Type B pancreatic cell (in vitro differentiated cells): ENCODE measurements at regions not wholly inside any gene's neighbourhood (a gene's known extent, or its start where the extent isn't known, plus 50 kb on each side); places are given as distances from the start of the nearest gene placed in this dataset.
"Not testable (repeated sequence)": the region's sequence is repeated elsewhere in the genome, so short reads cannot be mapped to it uniquely, and the experiment has no call there.

Experiments used
- DNase-seq: peaks from one replicate; pipeline ENCODE4 v3.0.0; 2021; ENCODE audit warnings: mixed read lengths; ENCODE audit not compliant: unreplicated experiment; ENCODE audit errors: extremely low spot score
- H3K27ac Mint-ChIP-seq: 2 replicates; pipeline ENCODE4 v1.8.0; 2021; ENCODE audit warnings: mild to moderate bottlenecking, mixed read lengths
- H3K27me3 Mint-ChIP-seq: 2 replicates; pipeline ENCODE4 v1.8.0; 2021; ENCODE audit warnings: mixed read lengths
- H3K36me3 Mint-ChIP-seq: 2 replicates; pipeline ENCODE4 v1.8.0; 2021; ENCODE audit warnings: mixed read lengths
- H3K4me1 Mint-ChIP-seq: one replicate; pipeline ENCODE4 v1.8.0; 2021; ENCODE audit warnings: mixed read lengths; ENCODE audit not compliant: unreplicated experiment
- H3K4me3 Mint-ChIP-seq: 2 replicates; pipeline ENCODE4 v1.8.0; 2021; ENCODE audit warnings: mild to moderate bottlenecking, mixed read lengths
- H3K9me3 Mint-ChIP-seq: 2 replicates; pipeline ENCODE4 v1.8.0; 2021; ENCODE audit warnings: mixed read lengths
- TF ChIP-seq, protein P1 (sequence below): fragments of 200-600 bp; sonication (generic); conservative IDR thresholded peaks from 2 replicates; pipeline ENCODE4 v1.5.0; 2021; ENCODE audit warnings: antibody characterized with exemption, mild to moderate bottlenecking

DNA sequence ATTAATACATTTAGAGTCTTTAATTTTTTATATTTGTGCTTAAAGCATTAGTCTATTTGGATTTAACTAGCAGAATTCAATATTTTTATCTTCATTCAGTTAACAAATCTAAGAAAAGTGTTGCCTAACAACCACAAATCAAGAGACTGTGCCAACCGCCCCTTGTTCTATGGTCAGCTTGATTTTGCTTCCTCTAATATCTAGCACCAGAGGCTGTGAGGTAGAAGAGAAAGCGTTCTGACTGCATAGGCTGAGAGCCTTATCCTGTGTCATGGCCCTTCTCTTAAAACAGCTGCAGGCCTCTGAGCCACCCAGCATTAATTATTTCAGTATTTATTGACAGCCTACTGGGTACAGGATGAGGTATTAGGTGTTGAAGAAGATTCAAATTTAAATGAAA is 693.0 kb upstream of the CDH6 start:
- Mint-ChIP-seq H3K4me3 (no peak overlapping the region), H3K4me1 (peaks cover 9% of the 10 kb centered on the region), H3K36me3 (no peaks in the 10 kb centered on the region), H3K27ac (no peak overlapping the region), H3K9me3 (no peaks in the 10 kb centered on the region), H3K27me3 (no peaks in the 10 kb centered on the region)
- DNase-seq = no peak
- TF ChIP-seq, protein P1, sequence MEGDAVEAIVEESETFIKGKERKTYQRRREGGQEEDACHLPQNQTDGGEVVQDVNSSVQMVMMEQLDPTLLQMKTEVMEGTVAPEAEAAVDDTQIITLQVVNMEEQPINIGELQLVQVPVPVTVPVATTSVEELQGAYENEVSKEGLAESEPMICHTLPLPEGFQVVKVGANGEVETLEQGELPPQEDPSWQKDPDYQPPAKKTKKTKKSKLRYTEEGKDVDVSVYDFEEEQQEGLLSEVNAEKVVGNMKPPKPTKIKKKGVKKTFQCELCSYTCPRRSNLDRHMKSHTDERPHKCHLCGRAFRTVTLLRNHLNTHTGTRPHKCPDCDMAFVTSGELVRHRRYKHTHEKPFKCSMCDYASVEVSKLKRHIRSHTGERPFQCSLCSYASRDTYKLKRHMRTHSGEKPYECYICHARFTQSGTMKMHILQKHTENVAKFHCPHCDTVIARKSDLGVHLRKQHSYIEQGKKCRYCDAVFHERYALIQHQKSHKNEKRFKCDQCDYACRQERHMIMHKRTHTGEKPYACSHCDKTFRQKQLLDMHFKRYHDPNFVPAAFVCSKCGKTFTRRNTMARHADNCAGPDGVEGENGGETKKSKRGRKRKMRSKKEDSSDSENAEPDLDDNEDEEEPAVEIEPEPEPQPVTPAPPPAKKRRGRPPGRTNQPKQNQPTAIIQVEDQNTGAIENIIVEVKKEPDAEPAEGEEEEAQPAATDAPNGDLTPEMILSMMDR = no peak

DNA sequence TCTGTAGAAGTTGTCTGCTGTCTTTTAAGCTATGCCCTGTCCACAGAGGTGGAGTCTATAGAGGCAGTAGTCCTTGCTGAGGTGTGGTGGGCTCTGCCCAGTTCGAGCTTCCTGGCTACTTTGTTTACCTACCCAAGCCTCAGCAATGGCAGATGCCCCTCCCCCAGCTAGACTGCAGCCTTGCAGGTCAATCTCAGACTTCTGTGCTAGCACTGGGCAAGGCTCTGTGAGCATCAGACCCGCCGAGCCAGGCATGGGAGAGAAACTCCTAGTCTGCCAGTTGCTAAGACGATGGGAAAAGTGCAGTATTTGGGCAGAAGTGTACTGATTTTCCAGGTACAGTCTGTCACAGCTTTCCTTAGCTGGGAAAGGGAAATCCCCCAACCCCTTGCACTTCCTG is 694.1 kb upstream of the CDH6 start:
- Mint-ChIP-seq H3K9me3 (no peaks in the 10 kb centered on the region), H3K27me3 (no peaks in the 10 kb centered on the region), H3K36me3 (no peaks in the 10 kb centered on the region), H3K4me3 (no peak overlapping the region), H3K27ac (no peak overlapping the region), H3K4me1 (no peaks in the 10 kb centered on the region)
- no peak for DNase-seq
- TF ChIP-seq, protein P1 = no peak

DNA sequence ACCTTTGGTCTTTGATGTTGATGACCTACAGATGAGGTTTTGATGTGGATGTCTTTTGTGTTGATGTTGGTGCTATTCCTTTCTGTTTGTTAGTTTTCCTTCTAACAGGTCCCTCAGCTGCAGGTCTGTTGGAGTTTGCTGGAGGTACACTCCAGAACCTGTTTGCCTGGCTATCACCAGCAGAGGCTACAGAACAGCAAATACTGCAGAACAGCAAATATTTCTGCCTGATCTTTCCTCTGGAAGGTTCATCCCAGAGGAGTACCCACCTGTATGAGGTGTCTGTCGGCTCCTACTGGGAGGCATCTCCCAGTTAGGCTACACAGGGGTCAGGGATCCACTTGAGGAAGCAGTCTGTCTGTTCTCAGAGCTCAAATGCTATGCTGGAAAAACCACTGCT is 694.5 kb upstream of the CDH6 start:
- Mint-ChIP-seq H3K4me3 (no peak overlapping the region), H3K9me3 (no peaks in the 10 kb centered on the region), H3K36me3 (no peaks in the 10 kb centered on the region), H3K27me3 (no peaks in the 10 kb centered on the region), H3K27ac (no peak overlapping the region), H3K4me1 (no peaks in the 10 kb centered on the region)
- TF ChIP-seq, protein P1 = no peak
- DNase-seq = no peak

DNA sequence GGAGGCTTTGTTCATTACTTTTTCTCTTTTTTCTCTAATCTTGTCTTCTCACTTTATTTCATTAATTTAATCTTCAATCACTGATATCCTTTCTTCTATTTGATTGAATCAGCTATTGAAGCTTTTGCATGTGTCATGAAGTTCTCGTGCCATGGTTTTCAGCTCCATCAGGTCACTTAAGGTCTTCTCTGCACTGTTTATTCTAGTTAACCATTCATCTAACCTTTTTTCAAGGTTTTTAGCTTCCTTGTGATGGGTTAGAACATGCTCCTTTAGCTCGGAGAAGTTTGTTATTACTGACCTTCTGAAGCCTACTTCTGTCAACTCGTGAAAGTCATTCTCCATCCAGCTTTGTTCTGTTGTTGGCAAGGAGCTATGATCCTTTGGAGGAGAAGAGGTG is 695.0 kb upstream of the CDH6 start:
- not testable (repeated sequence) for H3K27me3 Mint-ChIP-seq, H3K27ac Mint-ChIP-seq, H3K9me3 Mint-ChIP-seq, DNase-seq, H3K4me1 Mint-ChIP-seq, H3K4me3 Mint-ChIP-seq, H3K36me3 Mint-ChIP-seq

DNA sequence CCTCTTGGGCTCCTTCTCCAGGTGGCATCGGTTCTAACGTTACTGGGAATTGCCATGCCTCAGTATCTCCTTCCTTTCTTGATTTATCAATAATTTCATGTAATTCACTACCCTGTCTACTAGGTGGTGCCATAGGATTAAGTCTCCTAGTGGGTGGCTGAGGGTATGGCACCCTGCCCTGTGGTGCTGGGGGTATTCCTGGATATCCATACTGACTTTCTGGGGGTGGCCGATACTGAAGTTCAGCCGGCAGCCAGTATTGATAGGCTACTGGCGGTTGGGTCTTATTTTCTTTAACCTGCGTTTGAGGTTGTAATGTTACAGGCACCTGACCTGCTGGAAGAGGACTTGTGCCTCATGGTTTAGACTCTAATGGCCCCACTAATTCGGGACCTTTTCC is 699.4 kb upstream of the CDH6 start:
- not testable (repeated sequence) for H3K27me3 Mint-ChIP-seq, H3K36me3 Mint-ChIP-seq, DNase-seq, H3K27ac Mint-ChIP-seq, H3K4me1 Mint-ChIP-seq, H3K9me3 Mint-ChIP-seq, H3K4me3 Mint-ChIP-seq
- TF ChIP-seq, protein P1 = peak; percentile 18

DNA sequence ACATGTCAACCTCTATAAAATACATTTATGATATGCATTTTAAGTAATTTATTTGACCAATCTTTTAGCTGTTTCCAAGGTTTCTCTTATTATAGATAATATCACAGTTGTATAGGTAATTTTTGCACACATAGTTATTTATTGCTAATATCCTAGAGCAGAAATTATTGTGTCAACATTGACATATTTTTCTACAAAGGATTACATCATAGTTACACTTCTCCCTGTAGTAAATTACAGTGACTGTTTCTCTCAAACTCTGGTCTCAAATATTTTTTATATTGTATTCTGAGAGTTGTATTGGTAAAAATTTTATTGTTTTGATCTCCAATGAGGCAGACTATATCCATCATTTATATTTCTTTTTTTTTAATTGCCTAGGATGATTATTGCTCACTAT is 714.4 kb upstream of the CDH6 start:
- H3K27me3 Mint-ChIP-seq = no peaks in the 10 kb centered on the region
- H3K4me3 Mint-ChIP-seq = no peak overlapping the region
- H3K4me1 Mint-ChIP-seq = no peaks in the 10 kb centered on the region
- peaks cover 15% of the 10 kb centered on the region for H3K9me3 Mint-ChIP-seq
- TF ChIP-seq, protein P1 = no peak
- no peaks in the 10 kb centered on the region for H3K36me3 Mint-ChIP-seq
- no peak overlapping the region for H3K27ac Mint-ChIP-seq
- DNase-seq = no peak
